KG1 (cell line): ENCODE measurements at regions not wholly inside any gene's neighbourhood (a gene's known extent, or its start where the extent isn't known, plus 50 kb on each side); places are given as distances from the start of the nearest gene placed in this dataset.
"Not testable (repeated sequence)": the region's sequence is repeated elsewhere in the genome, so short reads cannot be mapped to it uniquely, and the experiment has no call there.

Experiments
- DNase-seq: peaks from one replicate; lab custom pipeline; 2025; lab: John Stamatoyannopoulos, UW

DNA sequence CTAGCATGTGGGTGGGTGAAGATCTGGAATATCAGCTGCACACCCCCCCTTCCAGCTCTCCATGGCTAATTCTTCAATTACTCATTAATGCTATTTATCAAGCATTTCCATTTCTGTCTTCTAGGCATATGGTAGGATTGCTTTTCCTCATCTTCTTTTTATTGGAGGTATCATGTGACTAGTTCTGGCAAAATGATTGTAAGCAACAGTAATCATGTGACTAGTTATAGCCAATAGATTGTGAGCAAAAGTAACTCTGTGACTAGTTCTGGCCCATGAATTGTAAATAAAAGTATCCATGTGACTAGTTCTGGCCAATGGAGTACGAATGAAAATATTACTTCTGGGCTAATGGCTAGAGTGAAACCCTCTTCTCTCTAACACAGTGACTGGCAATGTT lies 107.0 kb upstream of the TMEM132E start:
- no peak for DNase-seq

DNA sequence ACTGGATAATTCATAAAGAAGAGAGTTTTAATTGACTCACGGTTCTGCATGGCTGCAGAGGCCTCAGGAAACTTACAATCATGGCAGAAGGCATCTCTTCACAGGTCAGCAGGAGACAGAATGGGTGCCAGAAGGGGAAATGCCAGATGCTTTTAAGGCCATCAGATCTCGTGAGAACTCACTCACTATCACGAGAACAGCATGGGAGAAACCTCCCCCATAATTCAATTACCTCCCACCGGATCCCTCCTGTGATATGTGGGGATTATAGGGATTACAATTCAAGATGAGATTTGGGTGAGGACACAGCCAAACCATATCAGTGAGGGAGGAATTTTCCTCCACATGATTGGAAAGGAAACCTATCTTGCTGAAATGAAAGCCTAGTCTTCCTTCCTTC lies 108.1 kb upstream of the TMEM132E start:
- not testable (repeated sequence) for DNase-seq

DNA sequence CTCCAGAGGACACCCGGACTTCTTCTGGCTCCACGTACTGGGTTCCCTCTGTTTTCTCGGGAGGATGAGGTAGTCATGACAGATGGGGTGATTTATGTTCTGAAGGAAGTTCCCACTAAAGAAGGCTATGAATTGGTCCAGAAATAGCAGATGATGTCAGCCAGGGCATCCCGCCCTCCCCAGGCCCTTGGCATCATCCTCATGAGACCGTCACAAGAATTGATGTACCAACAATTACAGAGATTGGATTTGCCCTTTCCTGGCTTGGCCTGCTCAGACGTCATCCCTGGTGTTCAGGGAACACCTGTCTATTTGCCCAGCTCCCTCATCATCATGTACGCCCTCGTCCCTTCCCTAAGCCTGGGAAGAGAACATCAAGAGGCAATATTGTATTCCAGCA lies 102.8 kb upstream of the CCL1 start:
- DNase-seq, result no peak

DNA sequence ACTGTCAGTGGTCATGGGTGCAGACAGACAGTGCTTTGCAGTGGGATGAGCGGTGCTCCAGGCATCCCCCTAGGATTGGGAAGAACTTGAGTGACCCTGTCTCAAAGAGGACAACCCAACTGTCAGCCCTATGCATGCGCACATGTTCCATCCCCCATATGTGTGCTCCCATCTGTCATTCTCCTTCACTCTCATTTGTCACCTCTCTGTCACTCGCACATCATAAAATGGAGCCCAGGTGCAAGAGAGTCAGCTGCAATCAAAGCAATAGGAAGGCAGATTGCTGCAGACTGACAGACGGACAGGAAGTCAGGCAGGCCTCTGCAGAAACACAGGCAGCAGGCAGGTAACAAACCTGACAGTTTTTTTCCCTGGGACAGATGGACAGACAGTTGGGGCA lies 101.8 kb upstream of the CCL1 start:
- no peak for DNase-seq

DNA sequence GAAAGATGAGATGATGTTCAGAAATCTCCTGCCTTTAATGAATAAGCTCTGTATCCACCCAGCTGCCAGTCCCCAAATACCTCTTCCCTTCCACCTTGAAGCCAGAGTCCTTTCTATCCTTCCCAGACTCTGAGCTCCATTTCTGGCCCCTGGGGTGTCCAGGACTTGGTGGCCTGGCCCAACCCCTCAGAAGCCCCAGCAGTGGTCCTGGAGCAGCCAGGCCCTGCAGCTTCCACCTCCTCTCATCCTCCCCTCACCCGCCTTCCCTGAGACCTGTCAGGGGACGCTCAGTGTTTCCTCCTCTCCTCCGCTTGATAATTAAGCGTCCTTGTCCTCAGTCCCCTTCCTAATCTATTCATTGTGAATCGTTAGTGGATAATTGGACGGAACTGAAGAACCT lies 95.2 kb upstream of the CCL1 start:
- no peak for DNase-seq

DNA sequence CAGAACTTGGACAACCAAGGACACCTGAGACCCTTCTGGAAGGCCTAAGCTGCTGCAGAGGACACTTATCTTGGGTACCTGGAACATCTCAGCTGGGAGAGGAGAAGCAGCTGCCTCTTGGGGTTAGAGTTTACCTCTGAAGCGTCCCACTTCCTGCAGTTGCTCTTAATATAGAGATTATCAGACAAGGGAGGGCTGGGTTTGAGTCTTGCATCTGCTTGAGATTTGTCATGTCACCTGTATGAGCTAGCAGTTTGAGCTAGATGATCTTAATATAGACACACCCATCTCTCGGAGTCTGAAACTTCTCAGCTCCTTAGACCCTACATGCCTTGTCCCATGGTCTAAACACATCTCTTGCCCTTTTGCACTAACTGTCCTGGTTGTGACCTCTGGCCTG lies 93.1 kb upstream of the CCL1 start:
- DNase-seq, result no peak

DNA sequence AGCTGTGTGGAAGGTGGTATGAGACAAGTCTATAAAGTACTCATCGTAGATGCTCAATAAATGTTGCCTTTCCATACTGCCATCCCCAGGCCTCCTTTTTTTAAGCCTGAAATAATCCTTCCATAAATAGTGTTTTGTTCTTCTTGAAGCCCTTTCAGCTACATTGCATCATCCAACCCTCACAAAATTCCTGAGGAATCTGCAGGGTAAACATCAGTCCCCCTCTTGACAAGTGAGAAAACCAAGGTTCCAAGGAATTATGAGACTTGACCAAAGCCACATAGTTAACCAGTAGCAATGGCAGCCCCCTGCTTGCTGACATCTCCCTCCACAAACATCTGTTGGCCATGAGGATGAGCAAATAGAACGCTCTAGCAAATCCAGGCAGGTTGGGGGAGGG lies 89.7 kb upstream of the CCL1 start:
- DNase-seq, result no peak

DNA sequence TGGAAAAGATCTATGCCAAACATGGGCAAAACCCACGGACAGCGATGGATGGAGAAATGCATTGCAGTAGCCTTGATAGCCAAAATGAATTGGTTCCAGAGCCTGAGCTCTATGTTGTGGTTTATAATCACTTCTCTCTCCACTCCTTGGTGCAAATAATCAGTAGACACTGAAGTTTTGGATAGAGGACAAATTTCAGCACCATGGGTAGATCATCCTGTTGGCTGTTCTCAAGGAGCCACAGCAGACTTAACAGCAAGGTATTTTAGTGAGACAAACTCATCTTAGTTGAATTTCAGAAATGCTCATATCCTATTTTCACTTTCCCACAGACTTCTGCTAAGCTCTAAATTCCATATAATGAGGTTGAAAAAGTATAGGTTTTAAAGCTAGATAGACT lies 88.3 kb upstream of the CCL1 start:
- no peak for DNase-seq

DNA sequence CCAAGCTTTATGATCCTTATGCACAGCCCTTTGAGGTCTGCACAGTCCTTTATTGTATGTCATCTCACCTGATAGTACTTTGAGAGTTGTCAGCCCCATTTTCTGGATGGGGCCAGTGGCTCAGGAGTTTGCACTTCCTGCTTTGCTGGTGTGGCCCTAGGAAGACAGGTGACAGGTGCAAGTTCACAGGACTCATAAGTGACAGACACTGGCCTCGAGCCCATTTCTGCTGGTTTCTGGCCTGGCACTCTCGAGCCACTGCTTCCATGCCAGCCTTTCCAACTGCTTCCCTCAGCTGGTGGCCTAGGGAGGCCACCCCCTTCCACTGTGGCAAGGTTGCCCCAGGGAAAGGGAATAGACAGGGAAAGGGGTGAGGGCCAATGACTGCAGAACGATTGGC lies 84.4 kb upstream of the CCL1 start:
- DNase-seq, result no peak

DNA sequence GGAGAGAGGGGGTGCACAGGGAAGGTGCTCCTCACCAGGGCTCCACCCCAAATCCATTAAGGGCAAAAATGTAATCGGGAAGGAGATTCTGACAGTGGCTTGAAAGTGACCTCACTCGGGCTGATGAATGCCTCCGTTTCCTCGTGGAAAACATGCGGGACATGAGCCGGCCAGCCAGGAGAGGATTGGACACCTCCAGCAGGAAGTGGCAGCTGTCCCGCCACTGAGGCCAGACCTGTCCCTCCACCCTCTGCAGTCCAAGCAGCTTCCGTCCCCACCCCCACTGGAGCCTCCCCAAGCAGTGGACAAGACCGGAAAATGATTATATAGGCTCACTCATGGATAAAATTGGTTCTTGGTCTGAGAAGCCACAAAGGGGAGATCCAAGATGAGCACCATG lies 82.1 kb upstream of the CCL1 start:
- DNase-seq, result no peak

DNA sequence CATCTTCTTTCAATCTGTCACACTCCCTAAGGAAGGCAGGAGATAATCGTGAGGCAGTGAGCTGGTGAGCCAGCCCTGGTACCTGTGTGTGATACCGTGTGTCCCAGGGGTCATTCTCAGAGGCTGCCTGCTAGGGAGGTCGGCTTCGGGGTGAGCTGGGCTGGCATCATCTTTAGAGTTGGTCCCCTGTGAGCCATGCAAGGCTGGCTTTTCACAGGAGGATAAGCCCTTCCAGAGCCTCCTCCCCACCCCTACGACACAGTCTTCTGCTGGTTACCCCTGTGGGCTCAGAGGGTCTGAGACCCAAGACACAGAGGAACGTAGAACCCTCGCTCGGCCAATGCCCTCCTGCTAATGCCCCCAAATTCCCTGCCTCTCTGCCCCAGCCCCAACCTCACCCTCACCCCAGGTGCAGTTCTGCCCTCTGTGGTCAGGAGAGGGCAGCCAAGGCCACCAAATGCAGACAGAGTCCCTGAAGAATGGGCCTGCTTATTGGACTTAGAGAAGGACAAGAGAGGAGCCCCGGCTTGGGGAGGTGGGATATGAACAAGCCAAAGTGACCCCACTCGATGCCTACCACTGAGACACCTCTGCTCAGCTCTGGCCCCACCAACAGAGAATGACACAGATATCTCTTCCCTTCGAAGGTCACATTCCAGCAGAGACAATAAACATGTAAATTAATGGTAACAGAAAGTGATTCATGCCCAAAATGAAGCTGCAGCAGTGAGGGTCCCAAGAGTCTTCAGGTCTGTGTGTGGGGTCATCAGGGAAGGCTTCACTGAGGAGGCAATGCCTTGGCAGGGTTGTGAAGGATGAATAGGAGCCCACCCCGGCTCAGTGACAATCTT lies 80.8 kb upstream of the CCL1 start:
- no peak for DNase-seq

DNA sequence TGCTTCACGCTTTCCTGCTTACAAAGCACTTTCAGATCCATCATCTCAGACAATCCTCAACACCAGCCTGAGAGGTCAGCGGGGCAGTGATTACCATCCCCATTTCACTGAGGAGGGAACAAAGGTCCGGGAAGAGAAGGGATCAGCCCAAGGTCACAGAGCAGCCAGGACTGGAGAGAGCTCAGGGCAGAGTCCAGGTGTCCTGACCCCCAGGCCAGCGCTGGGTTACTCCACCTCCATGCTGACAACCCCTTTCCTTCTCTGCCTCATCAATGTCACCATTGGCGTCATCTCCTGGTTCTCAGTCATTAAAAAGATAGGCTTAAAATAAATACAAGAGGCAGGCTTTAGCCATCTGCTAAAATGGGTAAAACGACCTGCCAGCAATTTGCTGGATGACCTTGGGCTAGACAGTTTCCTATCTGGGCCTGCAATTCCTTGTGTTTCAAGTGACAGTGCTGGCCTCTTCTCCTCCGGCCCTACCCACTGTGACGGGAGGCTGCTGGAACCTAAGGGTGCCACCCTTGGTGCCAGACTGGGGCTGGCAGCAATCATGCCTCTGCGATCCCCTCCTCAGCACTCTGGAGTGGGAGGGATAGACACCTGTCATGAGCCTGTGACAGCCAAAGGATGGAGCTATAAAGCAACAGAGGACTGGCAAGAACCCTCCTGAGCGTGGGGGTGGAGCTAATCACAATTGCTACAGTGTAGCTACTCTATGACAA lies 79.5 kb upstream of the CCL1 start:
- DNase-seq, result no peak

DNA sequence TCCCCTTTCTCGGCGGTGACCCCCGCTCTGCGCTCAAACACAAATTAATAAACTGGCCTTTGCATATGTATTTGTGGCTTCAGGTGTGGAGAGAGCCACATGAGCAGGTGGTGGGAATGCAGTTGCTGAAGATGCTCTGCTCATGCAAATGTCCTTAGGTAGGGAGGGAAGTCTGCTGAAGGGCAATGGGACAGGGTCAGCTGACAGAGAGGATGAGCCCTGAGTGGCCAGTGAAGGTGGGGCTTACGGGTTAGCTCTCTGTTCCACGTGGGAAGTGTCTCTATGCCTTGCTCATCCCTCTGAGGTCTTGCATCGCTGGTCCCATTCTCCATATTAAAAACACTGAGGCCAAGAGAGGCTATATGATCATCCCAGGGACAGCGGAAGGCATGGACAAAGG lies 74.2 kb upstream of the CCL1 start:
- no peak for DNase-seq

DNA sequence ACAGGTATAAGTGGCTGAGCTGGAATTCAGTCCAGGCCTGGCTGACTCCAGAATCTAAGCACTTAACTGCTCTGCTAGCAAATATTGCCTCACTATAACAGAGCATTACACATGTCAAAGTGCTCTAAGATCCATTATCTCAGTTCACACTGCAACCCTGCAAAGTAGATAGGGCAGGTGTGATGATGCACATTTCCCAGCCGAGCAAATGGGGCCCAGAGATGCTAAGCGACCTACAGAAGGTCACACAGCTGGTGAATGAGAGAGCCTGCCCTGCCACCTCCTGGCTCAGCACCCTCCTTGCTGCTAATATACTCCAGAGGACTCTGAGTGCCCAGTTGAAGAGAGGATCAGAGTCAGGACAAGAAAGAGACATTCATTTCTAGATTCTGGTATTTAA lies 73.6 kb upstream of the CCL1 start:
- no peak for DNase-seq

DNA sequence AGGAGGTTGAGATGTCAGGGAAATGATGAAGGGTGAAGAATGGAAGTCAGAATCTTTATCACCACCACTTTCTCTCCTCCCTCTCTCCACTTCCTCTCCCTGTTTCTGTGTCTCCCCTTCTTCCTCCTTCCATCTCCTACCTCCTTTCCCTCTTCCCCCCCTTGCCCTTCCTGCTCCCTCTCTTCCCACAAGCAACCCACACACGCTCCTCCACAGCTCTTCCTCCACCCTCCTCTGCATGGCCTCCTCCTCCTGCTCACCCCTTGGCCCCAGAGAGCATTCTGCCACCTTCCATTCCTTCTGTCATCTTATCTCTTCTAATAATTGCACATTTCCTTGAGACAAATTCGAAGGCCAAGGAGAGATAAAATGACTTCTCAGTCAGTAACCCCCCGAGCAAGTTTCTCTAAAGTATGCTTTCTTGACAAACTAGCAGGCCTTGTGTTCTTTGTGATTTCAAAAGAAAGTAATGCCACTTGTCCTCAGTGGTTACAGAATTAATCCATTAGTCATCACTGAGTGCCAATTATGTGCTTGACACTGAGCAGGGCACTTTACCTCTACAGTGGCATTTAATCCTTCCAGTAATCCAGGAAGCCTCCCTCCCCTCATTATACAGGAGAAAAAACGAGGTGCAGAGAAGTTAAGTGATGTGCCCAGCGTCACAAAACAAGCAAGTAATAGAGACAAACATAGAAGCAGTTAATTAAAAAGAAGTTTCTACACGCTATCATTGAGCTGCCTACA lies 72.3 kb upstream of the CCL1 start:
- DNase-seq, result no peak

DNA sequence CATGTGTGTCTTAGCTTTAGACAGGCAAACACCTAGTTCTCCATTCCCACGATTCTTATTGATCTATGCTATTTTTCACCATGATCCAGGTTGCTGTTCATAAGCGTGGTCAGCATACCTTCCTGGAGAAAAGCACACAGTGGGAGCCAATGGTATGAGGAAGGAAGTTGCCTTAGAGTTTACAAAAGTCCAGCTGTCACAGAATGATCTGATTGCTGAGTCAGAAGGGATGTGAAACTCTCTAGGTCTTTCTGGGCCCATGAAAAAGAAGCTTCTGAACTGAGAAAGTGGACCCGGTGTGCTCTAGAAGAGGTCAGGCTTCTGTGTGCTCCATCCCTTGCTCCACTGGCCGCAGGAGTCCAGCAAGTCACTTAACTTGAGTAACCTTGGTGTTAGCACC lies 71.0 kb upstream of the CCL1 start:
- no peak for DNase-seq

DNA sequence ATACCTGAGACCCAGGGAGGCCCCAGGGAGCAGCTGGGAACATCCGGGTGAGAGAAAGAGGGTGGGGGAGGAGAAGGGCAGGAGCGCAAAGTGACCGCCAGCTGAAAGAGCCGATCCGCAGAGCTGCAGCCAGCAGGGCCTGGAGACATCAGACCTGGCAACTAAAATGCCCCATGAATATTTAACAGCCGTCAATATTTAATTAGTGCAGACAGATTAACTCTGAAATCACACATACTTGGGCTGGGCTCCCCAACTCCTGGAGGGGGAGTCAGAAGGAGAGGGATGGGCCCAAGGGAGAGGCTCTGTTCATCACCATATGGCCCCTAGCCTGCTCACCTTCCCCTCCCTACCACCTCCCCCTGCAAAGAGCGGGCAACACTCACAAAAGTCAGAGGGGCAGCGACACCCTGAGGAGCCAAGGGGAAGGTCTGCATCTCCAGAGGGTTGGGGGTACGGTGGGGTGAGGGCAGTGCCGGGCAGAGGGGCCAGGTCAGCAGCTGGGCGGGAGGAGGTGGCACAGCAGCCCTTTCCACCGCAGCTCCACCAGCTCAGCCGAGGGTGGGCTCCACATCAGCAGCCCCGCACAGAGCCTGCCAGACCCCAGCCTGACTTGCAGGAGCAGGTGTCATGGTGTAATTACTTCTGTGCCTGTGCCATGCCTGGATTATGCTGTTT lies 61.9 kb upstream of the CCL1 start:
- no peak for DNase-seq

DNA sequence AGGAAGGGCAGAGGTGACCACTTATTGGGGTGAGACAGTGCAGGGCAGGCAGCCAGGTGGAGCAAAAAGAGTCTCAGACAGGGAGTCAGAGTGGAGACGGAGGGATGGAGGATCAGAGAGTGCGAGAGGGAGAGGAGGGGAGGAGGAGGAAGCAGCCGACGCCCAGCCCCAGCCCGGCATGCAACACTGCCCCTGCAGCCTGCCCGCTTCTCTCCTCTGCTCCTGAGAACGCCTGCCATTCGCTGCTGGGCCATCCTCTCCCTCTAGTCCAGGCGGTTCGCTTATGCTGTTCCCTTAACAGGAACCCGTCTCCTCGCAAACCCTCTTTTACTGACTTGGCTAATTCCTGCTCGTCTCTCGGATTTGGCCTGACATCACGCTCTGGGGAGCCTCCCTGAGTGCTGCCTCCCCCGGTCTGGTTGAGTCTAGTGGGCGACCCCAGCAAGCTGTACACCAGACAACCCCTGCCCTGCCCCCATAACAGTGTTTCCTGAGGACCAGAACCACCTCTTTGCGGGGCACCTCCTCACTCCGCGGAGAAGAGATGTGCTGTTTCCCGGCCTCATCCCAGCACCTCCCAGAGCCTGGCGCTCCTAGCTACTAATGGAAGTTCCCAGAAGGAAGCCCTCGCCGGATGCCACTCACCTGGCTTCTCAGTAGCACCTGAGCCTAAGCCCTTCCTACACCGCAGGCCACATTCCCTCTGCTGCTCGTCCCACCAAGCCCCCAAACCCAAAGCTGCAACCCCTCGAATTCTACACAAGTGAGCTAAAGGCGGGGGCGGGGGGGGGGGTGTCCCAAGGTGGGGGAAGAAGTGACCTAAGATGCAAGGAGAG lies 61.2 kb upstream of the CCL1 start:
- no peak for DNase-seq

DNA sequence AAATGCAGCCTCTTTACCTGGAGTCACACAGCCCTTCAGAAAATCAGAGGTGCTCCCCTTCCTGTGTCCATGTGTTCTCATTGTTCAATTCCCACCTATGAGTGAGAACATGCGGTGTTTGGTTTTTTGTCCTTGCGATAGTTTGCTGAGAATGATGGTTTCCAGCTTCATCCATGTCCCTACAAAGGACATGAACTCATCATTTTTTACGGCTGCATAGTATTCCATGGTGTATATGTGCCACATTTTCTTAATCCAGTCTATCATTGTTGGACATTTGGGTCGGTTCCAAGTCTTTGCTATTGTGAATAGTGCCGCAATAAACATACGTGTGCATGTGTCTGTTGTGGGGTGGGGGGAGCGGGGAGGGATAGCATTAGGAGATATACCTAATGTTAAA lies 60.3 kb upstream of the CCL1 start:
- not testable (repeated sequence) for DNase-seq

DNA sequence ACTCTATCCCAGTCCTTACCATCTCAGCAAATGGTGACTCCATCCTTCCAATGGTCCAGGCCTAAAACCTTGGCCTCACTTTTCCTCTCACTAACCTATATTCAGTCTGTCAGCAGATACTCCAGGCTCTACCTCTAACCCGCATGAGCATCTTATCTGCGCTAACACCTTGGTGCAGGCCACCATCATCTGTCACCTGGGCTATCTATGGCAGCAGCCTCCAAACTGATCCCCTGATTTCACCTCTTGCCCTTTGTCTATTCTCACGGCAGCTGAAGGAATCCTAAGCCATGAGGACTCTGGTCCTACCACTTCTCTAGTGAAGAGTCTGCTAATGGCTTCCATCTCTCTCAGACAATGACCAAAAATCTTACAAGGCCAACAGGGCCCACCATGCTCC lies 57.9 kb upstream of the CCL1 start:
- no peak for DNase-seq

DNA sequence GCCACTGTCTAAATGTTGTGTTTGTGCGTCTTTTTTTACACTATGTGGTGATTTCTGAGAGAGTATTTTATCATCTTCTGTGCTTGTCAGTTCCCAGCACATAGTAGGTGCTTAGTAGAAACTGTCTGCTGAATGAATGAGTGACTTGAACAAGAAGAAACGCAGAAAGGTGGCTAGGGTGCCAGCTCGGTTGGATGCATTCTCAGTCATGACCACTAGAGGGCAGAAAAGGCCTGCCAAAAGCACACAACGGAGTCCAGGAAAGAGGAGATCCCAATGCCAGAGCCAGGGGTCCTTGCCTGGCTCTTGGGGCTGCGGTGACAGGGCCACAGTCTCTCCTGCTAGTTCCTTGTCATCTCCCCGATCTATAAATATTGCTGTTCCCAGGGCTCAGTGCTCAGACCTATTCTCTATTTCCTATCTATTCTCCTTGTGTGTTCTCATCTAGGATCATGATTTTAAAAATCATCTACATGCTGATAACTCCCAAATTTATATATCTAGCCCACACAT lies 57.3 kb upstream of the CCL1 start:
- peak; percentile 35 for DNase-seq
